ENCODE measurements at regions not wholly inside any gene's neighbourhood (a gene's known extent, or its start where the extent isn't known, plus 50 kb on each side); places are given as distances from the start of the nearest gene placed in this dataset.

GRCh38 chr2:216316743-216317142 is 55.5 kb downstream of the MARCHF4 start:
- Mint-ChIP-seq H3K4me3 (ENCODE audit: low read depth, unreplicated experiment) (no peak overlapping the region), H3K9me3 (ENCODE audit: low read depth, unreplicated experiment) (no peaks in the 10 kb centered on the region), H3K27ac (ENCODE audit: unreplicated experiment) (no peak overlapping the region), H3K36me3 (ENCODE audit: insufficient read depth, unreplicated experiment) (no peaks in the 10 kb centered on the region), H3K4me1 (ENCODE audit: low read depth, unreplicated experiment) (peaks cover 9% of the 10 kb centered on the region), H3K27me3 (ENCODE audit: unreplicated experiment) (peaks cover 22% of the 10 kb centered on the region)
- CTCF ChIA-PET, result interaction anchor here (0.6 kb wide), 1 partner anchor 19 kb away, joined by 5 read pairs; no protein-coding TSS in a partner anchor
- TF ChIP-seq CTCF (IDR thresholded peaks at IDR 0.05; ENCODE audit: unreplicated experiment), result no peak
- intact Hi-C loops (cut with micrococcal nuclease; ENCODE audit: unreplicated experiment), result no loop called here
- BruUV-seq (replicated peaks), result no TSS peak
- DNase-seq, result no peak

GRCh38 chr2:216315802-216316603 is 56.3 kb downstream of the MARCHF4 start:
- CTCF ChIA-PET, result interaction anchor here (0.6 kb wide), 1 partner anchor 258 kb away, joined by 3 read pairs; no protein-coding TSS in a partner anchor
- no peaks in the 10 kb centered on the region for H3K36me3 Mint-ChIP-seq (ENCODE audit: insufficient read depth, unreplicated experiment)
- peak overlapping the region; percentile 36 for H3K4me3 Mint-ChIP-seq (ENCODE audit: low read depth, unreplicated experiment)
- intact Hi-C loops (cut with micrococcal nuclease; ENCODE audit: unreplicated experiment), result no loop called here
- no TSS peak for BruUV-seq (replicated peaks)
- peaks cover 9% of the 10 kb centered on the region for H3K4me1 Mint-ChIP-seq (ENCODE audit: low read depth, unreplicated experiment)
- no peaks in the 10 kb centered on the region for H3K9me3 Mint-ChIP-seq (ENCODE audit: low read depth, unreplicated experiment)
- peak overlapping the region; percentile 60 for H3K27ac Mint-ChIP-seq (ENCODE audit: unreplicated experiment)
- peak; percentile 70 for DNase-seq
- TF ChIP-seq CTCF (IDR thresholded peaks at IDR 0.05; ENCODE audit: unreplicated experiment), result no peak
- peaks cover 14% of the 10 kb centered on the region for H3K27me3 Mint-ChIP-seq (ENCODE audit: unreplicated experiment)

GRCh38 chr2:216312441-216312840 is 59.8 kb downstream of the MARCHF4 start:
- Mint-ChIP-seq H3K36me3 (ENCODE audit: insufficient read depth, unreplicated experiment) (no peaks in the 10 kb centered on the region), H3K27me3 (ENCODE audit: unreplicated experiment) (no peaks in the 10 kb centered on the region), H3K9me3 (ENCODE audit: low read depth, unreplicated experiment) (no peaks in the 10 kb centered on the region), H3K4me3 (ENCODE audit: low read depth, unreplicated experiment) (no peak overlapping the region), H3K4me1 (ENCODE audit: low read depth, unreplicated experiment) (peaks cover 9% of the 10 kb centered on the region), H3K27ac (ENCODE audit: unreplicated experiment) (no peak overlapping the region)
- TF ChIP-seq CTCF (IDR thresholded peaks at IDR 0.05; ENCODE audit: unreplicated experiment), result no peak
- no peak for DNase-seq
- intact Hi-C loops (cut with micrococcal nuclease; ENCODE audit: unreplicated experiment), result no loop called here
- BruUV-seq (replicated peaks), result no TSS peak
- CTCF ChIA-PET, result no interaction called here

- Mint-ChIP-seq H3K36me3 (ENCODE audit: insufficient read depth, unreplicated experiment) (no peaks in the 10 kb centered on the region), H3K9me3 (ENCODE audit: low read depth, unreplicated experiment) (no peaks in the 10 kb centered on the region), H3K27me3 (ENCODE audit: unreplicated experiment) (no peaks in the 10 kb centered on the region), H3K27ac (ENCODE audit: unreplicated experiment) (no peak overlapping the region), H3K4me1 (ENCODE audit: low read depth, unreplicated experiment) (no peaks in the 10 kb centered on the region), H3K4me3 (ENCODE audit: low read depth, unreplicated experiment) (no peak overlapping the region)
- CTCF ChIA-PET, result no interaction called here
- DNase-seq, result no peak
- BruUV-seq (replicated peaks), result no TSS peak
- TF ChIP-seq CTCF (IDR thresholded peaks at IDR 0.05; ENCODE audit: unreplicated experiment), result no peak
- intact Hi-C loops (cut with micrococcal nuclease; ENCODE audit: unreplicated experiment), result no loop called here
These were observed 63.7 kb downstream of the MARCHF4 start for GRCh38 chr2:216308576-216308975.
